Mesodermal cell (in vitro differentiated cells): ENCODE measurements at regions not wholly inside any gene's neighbourhood (a gene's known extent, or its start where the extent isn't known, plus 50 kb on each side); places are given as distances from the start of the nearest gene placed in this dataset.
A peak's percentile ranks its signal among the peaks of the same experiment; 100 is the strongest.

Source experiments
- H3K27ac ChIP-seq: 2 replicates; pipeline ENCODE4 v1.7.0; 2013; ENCODE audit warnings: mild to moderate bottlenecking, low read depth, low read length, moderate library complexity; ENCODE audit not compliant: severe bottlenecking
- H3K36me3 ChIP-seq: 2 replicates; pipeline ENCODE4 v1.7.1; 2013; ENCODE audit warnings: mild to moderate bottlenecking, low read length, moderate library complexity; ENCODE audit not compliant: control insufficient read depth, insufficient read depth
- H3K4me1 ChIP-seq: one replicate; pipeline ENCODE4 v1.7.1; 2013; ENCODE audit warnings: mild to moderate bottlenecking, low read length; ENCODE audit not compliant: insufficient read depth, control insufficient read depth, poor library complexity, severe bottlenecking
- H3K4me3 ChIP-seq: 2 replicates; pipeline ENCODE4 v1.7.0; 2013; ENCODE audit warnings: low read length, control low read depth, mild to moderate bottlenecking; ENCODE audit not compliant: insufficient read depth, poor library complexity, severe bottlenecking; ENCODE audit errors: extremely low read depth
- H3K9me3 ChIP-seq: 2 replicates; pipeline ENCODE4 v1.7.1; 2013; ENCODE audit warnings: mild to moderate bottlenecking, low read length, moderate library complexity; ENCODE audit not compliant: control insufficient read depth
- WGBS, 2 experiments: methylation state at CpG; one replicate each; pipeline ENCODE4 v1.1.5; 2013; ENCODE audit warnings: missing lambda C conversion rate in 2 of 2; ENCODE audit not compliant: insufficient coverage in 2 of 2; 5-methylcytosine and 5-hydroxymethylcytosine counted together

- no CpG with 5 or more reads among the region's 2 CpGs for WGBS, 2 experiments
- Histone ChIP-seq H3K4me3 (no peak overlapping the region), H3K4me1 (no peaks in the 10 kb centered on the region), H3K27ac (no peak overlapping the region), H3K9me3 (peaks cover 15% of the 10 kb centered on the region), H3K36me3 (no peaks in the 10 kb centered on the region)
Measured at GRCh38 chr13:79791471-79792042, 310.6 kb downstream of the NDFIP2 start.

DNA sequence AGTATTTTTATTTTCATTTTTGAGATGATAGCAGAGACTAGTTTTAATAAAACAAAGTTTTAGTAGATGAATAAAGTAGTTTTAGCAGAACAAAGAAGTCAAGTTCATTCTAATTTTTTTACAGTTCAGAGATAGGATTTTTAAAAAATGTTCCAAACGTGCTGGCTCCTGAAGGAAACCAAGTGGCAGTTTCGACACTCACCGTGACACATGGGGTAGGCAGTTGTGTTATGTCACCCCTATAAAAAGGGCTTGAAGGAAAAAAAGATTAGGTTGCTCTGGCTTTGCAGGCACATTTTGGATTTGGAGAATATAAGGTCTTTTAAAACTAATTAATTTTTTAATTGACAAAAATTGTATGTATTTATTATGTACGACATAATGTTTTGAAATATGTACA lies 305.2 kb downstream of the NDFIP2 start:
- Histone ChIP-seq H3K4me1 (peaks cover 32% of the 10 kb centered on the region), H3K36me3 (no peaks in the 10 kb centered on the region), H3K9me3 (peaks cover 15% of the 10 kb centered on the region), H3K4me3 (no peak overlapping the region), H3K27ac (no peak overlapping the region)
- WGBS, 2 experiments = 90 to 97% methylated on average over 3 of the region's 4 CpGs

DNA sequence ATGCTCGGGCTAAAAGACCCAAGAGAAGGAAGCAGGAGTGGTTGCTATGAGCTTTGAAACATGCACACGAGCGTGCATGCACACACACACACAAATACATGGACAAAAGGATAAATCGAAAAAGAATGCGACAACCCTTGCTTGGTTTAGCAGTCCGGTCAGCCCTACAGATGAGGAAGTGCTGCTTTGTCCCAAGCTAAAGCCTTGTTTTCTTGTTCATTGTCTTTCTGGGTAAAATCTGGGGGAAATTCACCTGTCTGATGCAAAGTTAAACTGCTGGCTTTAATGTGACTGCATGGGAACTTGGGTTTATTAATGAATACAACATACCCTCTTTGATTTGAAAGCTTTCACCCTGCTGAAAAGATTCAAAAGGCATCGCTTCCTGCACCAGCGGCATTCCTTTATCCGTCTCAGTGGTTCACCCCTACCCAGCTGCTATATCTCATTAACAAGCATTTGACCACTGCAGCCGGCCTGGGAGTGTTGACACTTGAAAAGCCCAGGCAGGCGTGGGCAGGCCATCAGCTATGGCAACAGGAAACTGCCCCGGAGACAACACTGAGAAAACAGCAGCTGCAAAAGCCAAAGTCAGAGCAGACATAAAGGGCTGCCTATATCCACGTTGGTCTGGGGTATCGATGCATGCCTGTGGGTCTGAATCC lies 301.7 kb downstream of the NDFIP2 start:
- WGBS, 2 experiments = 10 to 31% methylated on average over 8 to 12 of the region's 14 CpGs
- H3K36me3 ChIP-seq = no peaks in the 10 kb centered on the region
- no peak overlapping the region for H3K4me3 ChIP-seq
- H3K9me3 ChIP-seq = peaks cover 1% of the 10 kb centered on the region
- peak overlapping the region; percentile 95 for H3K27ac ChIP-seq
- H3K4me1 ChIP-seq = peaks cover 63% of the 10 kb centered on the region

GRCh38 chr13:79781829-79782540 lies 301.0 kb downstream of the NDFIP2 start:
- no peaks in the 10 kb centered on the region for H3K36me3 ChIP-seq
- no peaks in the 10 kb centered on the region for H3K9me3 ChIP-seq
- peaks cover 64% of the 10 kb centered on the region for H3K4me1 ChIP-seq
- WGBS, 2 experiments = 33% methylated on average over 1 of the region's 5 CpGs; no CpG with 5 or more reads in 1 of the 2 experiments
- no peak overlapping the region for H3K4me3 ChIP-seq
- H3K27ac ChIP-seq = peak overlapping the region; percentile 95

GRCh38 chr13:79780240-79780639 lies 299.3 kb downstream of the NDFIP2 start:
- H3K36me3 ChIP-seq = no peaks in the 10 kb centered on the region
- peak overlapping the region; percentile 60 for H3K27ac ChIP-seq
- WGBS, 2 experiments = 93% methylated on average over 2 of the region's 3 CpGs; no CpG with 5 or more reads in 1 of the 2 experiments
- no peaks in the 10 kb centered on the region for H3K9me3 ChIP-seq
- H3K4me1 ChIP-seq = peaks cover 79% of the 10 kb centered on the region
- H3K4me3 ChIP-seq = no peak overlapping the region

DNA sequence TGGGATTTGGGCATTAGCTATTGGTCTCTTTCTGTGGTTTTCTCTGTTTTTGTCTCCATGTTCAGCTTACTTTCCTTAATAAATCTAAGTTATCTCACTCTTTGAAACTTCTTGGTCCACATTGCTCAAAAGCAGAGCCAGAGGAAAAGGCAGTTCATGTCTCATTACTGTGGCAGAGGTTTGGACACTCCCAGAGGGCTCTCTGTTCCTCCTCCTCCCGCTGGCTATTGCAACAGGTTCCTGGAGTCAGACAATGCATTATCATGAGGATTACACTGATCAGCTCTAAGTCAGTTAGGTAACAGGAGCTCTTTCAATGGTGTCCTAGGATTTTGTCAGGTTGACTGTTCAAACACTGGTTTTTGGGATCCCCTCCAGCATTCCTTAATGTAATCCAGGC lies 298.8 kb downstream of the NDFIP2 start:
- Histone ChIP-seq H3K4me3 (no peak overlapping the region), H3K4me1 (peaks cover 79% of the 10 kb centered on the region), H3K27ac (peak overlapping the region; percentile 60), H3K9me3 (no peaks in the 10 kb centered on the region), H3K36me3 (no peaks in the 10 kb centered on the region)
- 100% methylated on average over 1 of the region's 1 CpG; no CpG with 5 or more reads in 1 of the 2 experiments for WGBS, 2 experiments

DNA sequence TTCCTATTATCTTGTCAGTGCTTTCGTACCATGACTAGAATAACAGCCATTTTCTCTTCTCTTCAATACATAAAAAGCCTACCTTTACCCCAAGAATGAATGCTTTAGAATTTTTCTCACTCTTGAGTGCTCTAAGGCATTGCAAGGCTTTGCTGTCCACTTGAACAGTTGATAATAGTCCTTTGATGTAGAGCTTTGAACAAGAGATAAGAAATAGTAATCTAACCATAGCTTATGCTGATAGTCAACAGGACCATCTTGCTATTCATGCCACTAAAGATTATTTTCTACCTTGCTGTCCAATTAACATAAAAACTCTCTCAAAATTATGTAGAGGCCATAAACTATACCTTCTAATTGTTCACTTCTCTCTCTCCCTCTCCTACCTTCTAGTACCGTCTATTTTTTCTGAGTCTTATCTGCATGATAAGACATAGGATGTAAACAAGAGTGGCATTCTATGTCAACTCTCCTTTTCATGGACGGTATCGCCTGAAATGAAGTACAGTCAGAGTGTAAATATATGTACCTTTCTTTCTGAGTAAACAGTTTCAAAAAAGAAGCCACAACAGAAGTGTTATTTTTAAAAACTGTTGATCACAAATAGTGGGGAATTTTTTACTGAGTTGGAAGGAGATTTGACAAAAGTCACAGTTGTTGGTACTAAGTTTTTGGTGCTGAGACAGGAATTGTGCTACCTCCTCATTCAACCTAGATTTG lies 297.9 kb downstream of the NDFIP2 start:
- no peaks in the 10 kb centered on the region for H3K36me3 ChIP-seq
- H3K9me3 ChIP-seq = no peaks in the 10 kb centered on the region
- peak overlapping the region; percentile 60 for H3K27ac ChIP-seq
- peaks cover 77% of the 10 kb centered on the region for H3K4me1 ChIP-seq
- H3K4me3 ChIP-seq = no peak overlapping the region
- WGBS, 2 experiments = 86 to 94% methylated on average over 1 to 2 of the region's 4 CpGs

DNA sequence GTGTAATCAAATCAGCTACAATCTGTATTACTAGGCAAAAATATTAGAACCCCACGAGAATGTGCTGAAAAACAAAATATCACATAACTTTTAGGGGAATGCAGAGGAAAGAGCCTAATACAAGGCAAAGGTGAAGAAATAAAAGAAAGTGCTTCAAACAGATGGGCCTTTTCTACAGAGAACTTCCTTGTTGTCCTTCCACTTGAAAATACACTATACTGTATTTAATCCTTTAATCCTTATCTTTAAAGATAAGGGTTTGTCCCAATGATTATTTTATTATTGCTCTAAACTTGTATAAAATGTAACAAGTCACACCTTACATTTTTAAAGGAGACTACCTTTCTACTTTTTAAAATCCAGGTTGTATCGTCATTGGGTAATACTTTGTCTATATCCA lies 296.5 kb downstream of the NDFIP2 start:
- 83 to 100% methylated on average over 1 of the region's 2 CpGs for WGBS, 2 experiments
- Histone ChIP-seq H3K4me3 (no peak overlapping the region), H3K4me1 (peaks cover 63% of the 10 kb centered on the region), H3K27ac (no peak overlapping the region), H3K36me3 (no peaks in the 10 kb centered on the region), H3K9me3 (no peaks in the 10 kb centered on the region)

GRCh38 chr13:79776531-79777295 lies 295.8 kb downstream of the NDFIP2 start:
- Histone ChIP-seq H3K36me3 (no peaks in the 10 kb centered on the region), H3K27ac (peak overlapping the region; percentile 85), H3K9me3 (peaks cover 3% of the 10 kb centered on the region), H3K4me3 (no peak overlapping the region), H3K4me1 (peaks cover 55% of the 10 kb centered on the region)
- WGBS, 2 experiments = 100% methylated on average over 1 of the region's 3 CpGs; no CpG with 5 or more reads in 1 of the 2 experiments

DNA sequence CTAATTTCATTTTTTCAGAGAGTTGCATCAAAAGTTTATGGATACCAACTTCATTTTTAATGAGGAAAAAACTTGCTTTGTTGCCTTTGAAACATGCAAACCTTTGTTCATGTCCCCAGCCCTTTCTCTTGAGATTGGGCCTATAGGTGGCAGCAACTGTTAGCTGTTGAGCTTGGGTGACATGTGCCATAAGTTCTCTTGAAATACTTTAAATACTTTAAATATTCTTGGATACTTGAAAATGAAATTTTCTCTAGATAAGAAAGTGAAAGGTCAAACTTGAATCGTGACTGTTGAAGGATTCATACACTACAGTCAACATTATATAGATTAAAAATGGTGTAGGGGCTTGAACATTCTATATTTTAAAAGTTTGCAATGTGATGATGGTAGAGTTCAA lies 294.9 kb downstream of the NDFIP2 start:
- no peak overlapping the region for H3K4me3 ChIP-seq
- peaks cover 50% of the 10 kb centered on the region for H3K4me1 ChIP-seq
- no peaks in the 10 kb centered on the region for H3K36me3 ChIP-seq
- no CpG with 5 or more reads among the region's 1 CpG for WGBS, 2 experiments
- H3K27ac ChIP-seq = peak overlapping the region; percentile 85
- H3K9me3 ChIP-seq = peaks cover 5% of the 10 kb centered on the region
